ENCODE measurements at regions not wholly inside any gene's neighbourhood (a gene's known extent, or its start where the extent isn't known, plus 50 kb on each side); places are given as distances from the start of the nearest gene placed in this dataset.
"Not testable (repeated sequence)": the region's sequence is repeated elsewhere in the genome, so short reads cannot be mapped to it uniquely, and the experiment has no call there.

GRCh38 chr20:53800883-53801604 is 207.4 kb upstream of the ZNF217 start:
- no peak for DNase-seq (ENCODE audit: low read depth, low spot score)

- no peak for DNase-seq (ENCODE audit: low read depth, low spot score)
Measured at GRCh38 chr20:53800418-53800817, 206.8 kb upstream of the ZNF217 start.

- DNase-seq (ENCODE audit: low read depth, low spot score) = no peak
Measured at GRCh38 chr20:53797085-53797484, 203.4 kb upstream of the ZNF217 start.

GRCh38 chr20:53795170-53795569 is 201.5 kb upstream of the ZNF217 start:
- DNase-seq (ENCODE audit: low read depth, low spot score) = no peak

- no peak for DNase-seq (ENCODE audit: low read depth, low spot score)
Measured at GRCh38 chr20:53794529-53795115, 201.0 kb upstream of the ZNF217 start.

GRCh38 chr20:53793783-53794383 is 200.2 kb upstream of the ZNF217 start:
- no peak for DNase-seq (ENCODE audit: low read depth, low spot score)

GRCh38 chr20:53792946-53793536 is 199.4 kb upstream of the ZNF217 start:
- no peak for DNase-seq (ENCODE audit: low read depth, low spot score)

- no peak for DNase-seq (ENCODE audit: low read depth, low spot score)
Measured at GRCh38 chr20:53789989-53790675, 196.5 kb upstream of the ZNF217 start.

- DNase-seq (ENCODE audit: low read depth, low spot score) = no peak
Measured at GRCh38 chr20:53788253-53789022, 194.8 kb upstream of the ZNF217 start.

- not testable (repeated sequence) for DNase-seq (ENCODE audit: low read depth, low spot score)
Measured at GRCh38 chr20:53787491-53787931, 193.9 kb upstream of the ZNF217 start.

GRCh38 chr20:53786445-53787267 is 193.0 kb upstream of the ZNF217 start:
- DNase-seq (ENCODE audit: low read depth, low spot score) = no peak

GRCh38 chr20:53786071-53786444 is 192.4 kb upstream of the ZNF217 start:
- no peak for DNase-seq (ENCODE audit: low read depth, low spot score)

GRCh38 chr20:53785320-53785719 is 191.7 kb upstream of the ZNF217 start:
- DNase-seq (ENCODE audit: low read depth, low spot score) = no peak

GRCh38 chr20:53783768-53784167 is 190.1 kb upstream of the ZNF217 start:
- DNase-seq (ENCODE audit: low read depth, low spot score) = no peak

GRCh38 chr20:53782612-53783246 is 189.1 kb upstream of the ZNF217 start:
- no peak for DNase-seq (ENCODE audit: low read depth, low spot score)

GRCh38 chr20:53779822-53780221 is 186.2 kb upstream of the ZNF217 start:
- DNase-seq (ENCODE audit: low read depth, low spot score) = no peak

GRCh38 chr20:53778736-53779135 is 185.1 kb upstream of the ZNF217 start:
- DNase-seq (ENCODE audit: low read depth, low spot score) = no peak

GRCh38 chr20:53778041-53778516 is 184.4 kb upstream of the ZNF217 start:
- DNase-seq (ENCODE audit: low read depth, low spot score) = no peak

- not testable (repeated sequence) for DNase-seq (ENCODE audit: low read depth, low spot score)
Measured at GRCh38 chr20:53777402-53777801, 183.8 kb upstream of the ZNF217 start.

GRCh38 chr20:53776858-53777257 is 183.2 kb upstream of the ZNF217 start:
- DNase-seq (ENCODE audit: low read depth, low spot score) = no peak

All from pulmonary artery endothelial cell (primary cell).